ENCODE measurements at regions not wholly inside any gene's neighbourhood (a gene's known extent, or its start where the extent isn't known, plus 50 kb on each side); places are given as distances from the start of the nearest gene placed in this dataset.
A peak's percentile ranks its signal among the peaks of the same experiment; 100 is the strongest.

DNA sequence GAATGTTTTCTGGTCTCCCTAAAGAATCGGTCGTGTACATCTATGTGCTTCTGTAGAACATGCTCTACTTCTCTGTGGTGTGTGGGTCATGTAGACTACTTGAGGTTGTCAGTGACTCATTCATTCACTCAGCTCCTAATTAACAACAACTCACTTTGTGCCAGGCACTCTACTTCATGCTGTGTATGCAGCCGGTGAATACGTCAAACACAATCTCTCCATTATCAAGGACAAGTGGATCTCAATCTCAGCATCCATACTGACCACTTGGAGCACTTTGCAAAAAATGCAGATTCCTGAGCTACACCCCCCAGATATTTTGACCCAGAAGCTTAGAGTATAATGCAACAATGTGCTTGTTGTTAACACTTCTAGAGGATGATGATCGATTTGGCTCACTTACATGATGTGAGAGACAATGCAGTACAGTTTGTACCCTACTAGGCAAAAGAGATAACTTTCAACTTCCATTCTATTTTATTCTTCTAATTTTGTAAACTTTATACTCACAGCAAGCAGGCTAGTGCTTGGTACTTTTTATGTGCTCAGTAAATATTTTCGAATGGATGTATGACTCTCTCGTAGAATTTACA, 508.6 kb upstream of the ADAMTS5 start:
- no peak for TF ChIP-seq CTCF (IDR thresholded peaks at IDR 0.05; ENCODE audit: low read length, missing control alignments)
- H3K4me3 ChIP-seq (replicated peaks; ENCODE audit: low read depth, low read length) = no peak overlapping the region
- no peak for DNase-seq (ENCODE audit: low read depth)

DNA sequence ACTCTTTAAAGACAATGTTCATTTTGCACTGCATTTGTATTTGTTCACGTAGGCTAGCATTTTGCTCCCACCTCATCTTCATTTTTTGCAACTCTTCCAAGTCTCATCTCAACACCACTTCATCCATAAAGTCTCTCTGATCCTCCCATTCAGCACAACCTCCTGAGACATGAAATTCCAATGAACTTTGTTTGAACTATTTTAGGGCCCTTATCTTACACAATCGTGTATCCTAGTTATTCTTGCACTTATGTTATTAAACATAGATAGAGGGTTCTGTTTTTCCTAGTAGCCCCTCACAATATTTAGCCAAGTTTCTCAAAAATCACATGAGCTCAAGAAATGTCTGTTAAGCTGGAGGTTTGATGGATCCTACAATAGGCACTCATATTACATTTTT, 500.5 kb upstream of the ADAMTS5 start:
- no peak overlapping the region for H3K4me3 ChIP-seq (replicated peaks; ENCODE audit: low read depth, low read length)
- no peak for DNase-seq (ENCODE audit: low read depth)
- no peak for TF ChIP-seq CTCF (IDR thresholded peaks at IDR 0.05; ENCODE audit: low read length, missing control alignments)

GRCh38 chr21:27466140-27466539, 499.3 kb upstream of the ADAMTS5 start:
- peak; percentile 8 for TF ChIP-seq CTCF (IDR thresholded peaks at IDR 0.05; ENCODE audit: low read length, missing control alignments)
- H3K4me3 ChIP-seq (replicated peaks; ENCODE audit: low read depth, low read length) = no peak overlapping the region
- no peak for DNase-seq (ENCODE audit: low read depth)

DNA sequence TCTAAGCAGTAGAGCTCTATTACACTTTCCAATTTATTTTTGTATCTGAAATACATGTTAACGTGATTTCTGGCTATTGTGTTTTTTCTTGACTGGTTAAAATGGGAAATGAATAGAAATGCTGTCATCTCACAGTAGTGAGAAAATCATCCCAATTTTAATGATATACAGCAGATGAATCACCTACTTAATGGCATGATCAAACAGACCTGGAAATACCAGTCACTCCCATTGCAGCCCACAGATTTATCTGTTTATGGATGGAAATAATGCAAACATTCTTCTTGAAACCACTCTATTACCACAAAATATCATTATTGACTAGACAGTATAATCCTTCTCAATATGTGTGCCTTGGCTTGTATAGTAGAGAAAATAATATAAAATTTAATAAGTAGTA, 497.8 kb upstream of the ADAMTS5 start:
- no peak overlapping the region for H3K4me3 ChIP-seq (replicated peaks; ENCODE audit: low read depth, low read length)
- no peak for TF ChIP-seq CTCF (IDR thresholded peaks at IDR 0.05; ENCODE audit: low read length, missing control alignments)
- no peak for DNase-seq (ENCODE audit: low read depth)

DNA sequence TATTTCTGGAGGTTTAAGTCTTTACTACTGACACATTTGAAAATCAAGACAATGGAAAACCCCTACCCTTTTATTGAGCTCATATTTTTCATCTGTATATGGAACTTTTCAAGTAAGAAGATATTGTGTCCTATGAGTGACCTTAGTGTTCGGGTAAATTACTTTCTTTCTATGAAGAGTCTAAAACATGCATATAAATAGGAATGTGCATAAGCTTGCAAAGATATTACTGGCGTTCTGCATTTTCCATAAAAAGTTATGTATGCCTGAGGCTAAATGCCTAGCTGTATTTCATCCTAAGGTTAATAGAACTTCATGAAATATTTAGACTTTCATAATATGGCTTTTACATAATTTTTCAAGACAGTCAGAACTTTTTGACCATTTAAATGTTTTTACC, 495.8 kb upstream of the ADAMTS5 start:
- no peak overlapping the region for H3K4me3 ChIP-seq (replicated peaks; ENCODE audit: low read depth, low read length)
- DNase-seq (ENCODE audit: low read depth) = no peak
- TF ChIP-seq CTCF (IDR thresholded peaks at IDR 0.05; ENCODE audit: low read length, missing control alignments) = no peak

DNA sequence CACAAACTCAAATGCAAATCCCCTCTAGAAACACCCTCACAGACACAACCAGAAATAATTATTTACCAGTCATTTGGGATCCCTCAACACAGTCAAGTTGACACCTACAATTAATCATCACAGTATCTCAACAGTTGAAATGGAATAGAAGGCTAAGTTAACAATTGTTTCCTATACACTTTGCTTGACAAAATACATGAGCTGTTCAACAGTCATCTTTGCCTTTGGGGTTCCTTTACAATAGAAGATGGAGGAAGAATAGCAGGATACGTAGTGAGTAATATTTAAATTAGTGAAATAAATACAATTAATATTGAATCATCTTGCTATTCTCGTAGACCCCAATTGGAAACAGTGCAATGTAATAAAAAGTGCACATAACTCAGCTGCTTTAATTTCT, 487.3 kb upstream of the ADAMTS5 start:
- H3K4me3 ChIP-seq (replicated peaks; ENCODE audit: low read depth, low read length) = no peak overlapping the region
- no peak for DNase-seq (ENCODE audit: low read depth)
- TF ChIP-seq CTCF (IDR thresholded peaks at IDR 0.05; ENCODE audit: low read length, missing control alignments) = no peak

DNA sequence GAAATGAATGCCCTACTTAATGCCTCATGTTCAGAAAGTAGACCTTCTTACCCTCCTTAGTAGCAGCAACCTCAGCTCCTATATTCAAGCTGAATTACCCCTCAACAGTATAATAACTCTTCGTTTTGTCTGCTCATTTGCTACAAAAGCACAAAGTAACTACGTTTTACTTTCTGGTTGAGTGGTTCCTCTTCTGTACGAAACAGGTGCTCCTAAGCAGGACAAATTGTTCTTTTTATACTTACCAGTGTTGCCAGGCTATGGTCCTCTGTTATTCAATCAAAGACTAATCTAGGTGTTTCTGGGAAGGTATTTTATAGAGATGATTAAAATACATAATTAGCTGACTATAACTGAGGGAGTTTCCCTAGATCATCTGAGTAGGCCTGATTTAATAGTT, 484.2 kb upstream of the ADAMTS5 start:
- no peak overlapping the region for H3K4me3 ChIP-seq (replicated peaks; ENCODE audit: low read depth, low read length)
- DNase-seq (ENCODE audit: low read depth) = no peak
- TF ChIP-seq CTCF (IDR thresholded peaks at IDR 0.05; ENCODE audit: low read length, missing control alignments) = no peak
